Neural progenitor cell (in vitro differentiated cells): ENCODE measurements at regions not wholly inside any gene's neighbourhood (a gene's known extent, or its start where the extent isn't known, plus 50 kb on each side); places are given as distances from the start of the nearest gene placed in this dataset.

Source experiments
- EZH2 ChIP-seq: fragments of 200-600 bp; sonication (generic); IDR thresholded peaks from 2 replicates; pipeline ENCODE4 v1.6.1; 2017; ENCODE audit warnings: antibody characterized with exemption, mild to moderate bottlenecking, moderate library complexity
- EZH2phosphoT487 ChIP-seq: fragments of 200-600 bp; sonication (generic); IDR thresholded peaks from 2 replicates; pipeline ENCODE4 v1.6.1; 2017; ENCODE audit warnings: antibody characterized with exemption
- TF ChIP-seq, protein P1 (sequence below): fragments of 200-600 bp; sonication (generic); IDR thresholded peaks from 2 replicates; pipeline ENCODE4 v1.5.1; 2017; ENCODE audit warnings: antibody characterized with exemption, mild to moderate bottlenecking

GRCh38 chr17:65441053-65441605 lies 120.3 kb downstream of the AXIN2 start:
- no peak for TF ChIP-seq EZH2
- TF ChIP-seq, protein P1, sequence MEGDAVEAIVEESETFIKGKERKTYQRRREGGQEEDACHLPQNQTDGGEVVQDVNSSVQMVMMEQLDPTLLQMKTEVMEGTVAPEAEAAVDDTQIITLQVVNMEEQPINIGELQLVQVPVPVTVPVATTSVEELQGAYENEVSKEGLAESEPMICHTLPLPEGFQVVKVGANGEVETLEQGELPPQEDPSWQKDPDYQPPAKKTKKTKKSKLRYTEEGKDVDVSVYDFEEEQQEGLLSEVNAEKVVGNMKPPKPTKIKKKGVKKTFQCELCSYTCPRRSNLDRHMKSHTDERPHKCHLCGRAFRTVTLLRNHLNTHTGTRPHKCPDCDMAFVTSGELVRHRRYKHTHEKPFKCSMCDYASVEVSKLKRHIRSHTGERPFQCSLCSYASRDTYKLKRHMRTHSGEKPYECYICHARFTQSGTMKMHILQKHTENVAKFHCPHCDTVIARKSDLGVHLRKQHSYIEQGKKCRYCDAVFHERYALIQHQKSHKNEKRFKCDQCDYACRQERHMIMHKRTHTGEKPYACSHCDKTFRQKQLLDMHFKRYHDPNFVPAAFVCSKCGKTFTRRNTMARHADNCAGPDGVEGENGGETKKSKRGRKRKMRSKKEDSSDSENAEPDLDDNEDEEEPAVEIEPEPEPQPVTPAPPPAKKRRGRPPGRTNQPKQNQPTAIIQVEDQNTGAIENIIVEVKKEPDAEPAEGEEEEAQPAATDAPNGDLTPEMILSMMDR = no peak
- no peak for TF ChIP-seq EZH2phosphoT487
